Left colon (tissue), 2 donors: ENCODE measurements at regions not wholly inside any gene's neighbourhood (a gene's known extent, or its start where the extent isn't known, plus 50 kb on each side); places are given as distances from the start of the nearest gene placed in this dataset.
A peak's percentile ranks its signal among the peaks of the same experiment; 100 is the strongest.

ENCODE experiments used
- ATAC-seq: fragments of 200-7000 bp; cut with Tn5 transposase; one replicate; pipeline ENCODE4 v1.9.1; 2020; ENCODE audit warnings: mild to moderate bottlenecking, moderate library complexity
- DNase-seq, 2 donors: peaks; one replicate each; pipeline ENCODE4 v3.0.0-alpha.2; 2020
- intact Hi-C, 2 donors: fragments of 100-400 bp; cut with DNase I in 1 of 2; cut with micrococcal nuclease in 1 of 2; formaldehyde crosslinking; loops; one replicate each; pipeline versions ENCODE4 v1.11.2 to v1.14.0; 2022; cut with DNase I, micrococcal nuclease
- donor health status: DM: no; HTN: no; CAD: no.
- donor health status: DM: yes; HTN: yes; CAD: no.

- intact Hi-C loops = no loop called here
- DNase-seq = no peak
- ATAC-seq = no peak
These were observed 602.9 kb upstream of the WWC1 start for GRCh38 chr5:167688341-167689130.

GRCh38 chr5:167694325-167695147, 596.9 kb upstream of the WWC1 start:
- DNase-seq (no peak), ATAC-seq (no peak)
- intact Hi-C loops = no loop called here

- ATAC-seq (no peak), DNase-seq (no peak)
- intact Hi-C loops = no loop called here
These were observed 594.7 kb upstream of the WWC1 start for GRCh38 chr5:167696558-167697314.

GRCh38 chr5:167699432-167699831, 592.0 kb upstream of the WWC1 start:
- DNase-seq (no peak), ATAC-seq (no peak)
- intact Hi-C loops = no loop called here

- DNase-seq = no peak
- ATAC-seq = no peak
- intact Hi-C loops = no loop called here
These were observed 590.4 kb upstream of the WWC1 start for GRCh38 chr5:167701051-167701450.

GRCh38 chr5:167702014-167702413, 589.4 kb upstream of the WWC1 start:
- intact Hi-C loops = no loop called here
- DNase-seq (no peak), ATAC-seq (no peak)

GRCh38 chr5:167708449-167708848, 583.0 kb upstream of the WWC1 start:
- ATAC-seq = no peak
- intact Hi-C loops = no loop called here
- no peak for DNase-seq

- DNase-seq = no peak
- intact Hi-C loops = no loop called here
- no peak for ATAC-seq
These were observed 581.8 kb upstream of the WWC1 start for GRCh38 chr5:167709625-167710024.

- no peak for ATAC-seq
- intact Hi-C loops = no loop called here
- DNase-seq = no peak
These were observed 580.9 kb upstream of the WWC1 start for GRCh38 chr5:167710444-167711073.

- no peak for ATAC-seq
- no peak for DNase-seq
- intact Hi-C loops = no loop called here
These were observed 578.4 kb upstream of the WWC1 start for GRCh38 chr5:167712986-167713585.

GRCh38 chr5:167713896-167714295, 577.5 kb upstream of the WWC1 start:
- DNase-seq = no peak
- no peak for ATAC-seq
- intact Hi-C loops = no loop called here

GRCh38 chr5:167716126-167716775, 575.2 kb upstream of the WWC1 start:
- intact Hi-C loops = no loop called here
- DNase-seq (no peak), ATAC-seq (no peak)

- ATAC-seq (no peak), DNase-seq (no peak)
- intact Hi-C loops = loop anchor here in 1 of 2 donors (5.0 kb wide), 1 partner anchor 327 kb away; no protein-coding TSS in a partner anchor
These were observed 571.2 kb upstream of the WWC1 start for GRCh38 chr5:167720259-167720658.

GRCh38 chr5:167720676-167721260, 570.7 kb upstream of the WWC1 start:
- no peak for DNase-seq
- no peak for ATAC-seq
- intact Hi-C loops = loop anchor here in 1 of 2 donors (5.0 kb wide), 1 partner anchor 327 kb away; no protein-coding TSS in a partner anchor

GRCh38 chr5:167721926-167722440, 569.5 kb upstream of the WWC1 start:
- intact Hi-C loops = loop anchor here in 1 of 2 donors (2.0 to 5.0 kb wide), 2 partner anchors 325 to 497 kb away; no protein-coding TSS in a partner anchor
- DNase-seq = no peak
- no peak for ATAC-seq

- DNase-seq (peak; percentile 36 to 76), ATAC-seq (peak; percentile 77)
- intact Hi-C loops = loop anchor here in 1 of 2 donors (2.0 to 5.0 kb wide), 2 partner anchors 324 to 495 kb away; no protein-coding TSS in a partner anchor
These were observed 568.1 kb upstream of the WWC1 start for GRCh38 chr5:167723254-167723871.

GRCh38 chr5:167725264-167725663, 566.2 kb upstream of the WWC1 start:
- ATAC-seq = no peak
- intact Hi-C loops = no loop called here

More at GRCh38 chr5:167725264-167725663, 566.2 kb upstream of the WWC1 start:
- no peak for DNase-seq
